GM21619 (cell line): ENCODE measurements at regions not wholly inside any gene's neighbourhood (a gene's known extent, or its start where the extent isn't known, plus 50 kb on each side); places are given as distances from the start of the nearest gene placed in this dataset.
"Not testable (repeated sequence)": the region's sequence is repeated elsewhere in the genome, so short reads cannot be mapped to it uniquely, and the experiment has no call there.

Experiments
- ATAC-seq: cut with Tn5 transposase; IDR thresholded peaks from one replicate; pipeline ENCODE4 v1.9.1; 2021; ENCODE audit not compliant: unreplicated experiment

- ATAC-seq, result peak; percentile 82
Measured at GRCh38 chr11:82539669-82540068, 194.0 kb downstream of the FAM181B start.

- ATAC-seq, result no peak
Measured at GRCh38 chr11:82536706-82537105, 197.0 kb downstream of the FAM181B start.

GRCh38 chr11:82533628-82534327 lies 199.9 kb downstream of the FAM181B start:
- ATAC-seq, result no peak

- ATAC-seq, result no peak
Measured at GRCh38 chr11:82529936-82530335, 203.7 kb downstream of the FAM181B start.

GRCh38 chr11:82527081-82527584 lies 206.5 kb downstream of the FAM181B start:
- ATAC-seq, result no peak

- ATAC-seq, result no peak
Measured at GRCh38 chr11:82523141-82523540, 210.5 kb downstream of the FAM181B start.

- ATAC-seq, result no peak
Measured at GRCh38 chr11:82521427-82521826, 212.2 kb downstream of the FAM181B start.

GRCh38 chr11:82507288-82507687 lies 226.4 kb downstream of the FAM181B start:
- no peak for ATAC-seq

GRCh38 chr11:82505379-82505778 lies 228.3 kb downstream of the FAM181B start:
- no peak for ATAC-seq

GRCh38 chr11:82501174-82501573 lies 232.5 kb downstream of the FAM181B start:
- not testable (repeated sequence) for ATAC-seq

GRCh38 chr11:82494988-82495432 lies 238.7 kb downstream of the FAM181B start:
- peak; percentile 73 for ATAC-seq

GRCh38 chr11:82474876-82475275 lies 258.8 kb downstream of the FAM181B start:
- ATAC-seq, result no peak

- no peak for ATAC-seq
Measured at GRCh38 chr11:82465481-82465880, 268.2 kb downstream of the FAM181B start.

- no peak for ATAC-seq
Measured at GRCh38 chr11:82462608-82463242, 270.9 kb downstream of the FAM181B start.

GRCh38 chr11:82458761-82459160 lies 274.9 kb downstream of the FAM181B start:
- no peak for ATAC-seq

GRCh38 chr11:82458147-82458546 lies 275.5 kb downstream of the FAM181B start:
- ATAC-seq, result no peak

GRCh38 chr11:82450996-82451395 lies 282.7 kb downstream of the FAM181B start:
- no peak for ATAC-seq

GRCh38 chr11:82406611-82407010 lies 327.1 kb downstream of the FAM181B start:
- no peak for ATAC-seq

GRCh38 chr11:82405421-82405820 lies 328.2 kb downstream of the FAM181B start:
- no peak for ATAC-seq

- no peak for ATAC-seq
Measured at GRCh38 chr11:82404981-82405380, 328.7 kb downstream of the FAM181B start.

GRCh38 chr11:82403640-82404305 lies 329.9 kb downstream of the FAM181B start:
- no peak for ATAC-seq

- no peak for ATAC-seq
Measured at GRCh38 chr11:82398300-82398815, 335.3 kb downstream of the FAM181B start.
